ENCODE measurements at regions not wholly inside any gene's neighbourhood (a gene's known extent, or its start where the extent isn't known, plus 50 kb on each side); places are given as distances from the start of the nearest gene placed in this dataset.
"Not testable (repeated sequence)": the region's sequence is repeated elsewhere in the genome, so short reads cannot be mapped to it uniquely, and the experiment has no call there.

GRCh38 chr13:63737418-63737817 lies 2321.8 kb upstream of the PCDH20 start:
- DNase-seq (ENCODE audit: low read depth, low spot score), result no peak

DNA sequence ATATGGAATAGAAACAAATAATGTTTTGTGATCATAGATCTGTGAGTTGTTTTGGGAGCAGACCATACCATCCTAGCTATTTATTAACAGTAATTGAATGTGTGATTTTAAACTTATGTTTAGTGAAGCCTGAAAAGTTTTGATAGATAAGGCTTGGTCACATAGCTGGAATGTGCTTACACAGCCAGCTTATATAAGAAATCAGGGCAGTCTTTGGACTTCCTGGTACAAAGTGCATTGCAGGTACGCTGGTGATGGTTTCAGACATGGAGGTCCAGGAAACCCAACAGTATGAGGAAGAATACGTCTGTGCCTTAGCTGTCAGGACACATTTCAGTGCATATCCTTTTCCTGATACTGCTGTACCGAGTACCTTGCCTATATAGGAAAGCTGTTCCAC lies 2316.2 kb upstream of the PCDH20 start:
- no peak for DNase-seq (ENCODE audit: low read depth, low spot score)

DNA sequence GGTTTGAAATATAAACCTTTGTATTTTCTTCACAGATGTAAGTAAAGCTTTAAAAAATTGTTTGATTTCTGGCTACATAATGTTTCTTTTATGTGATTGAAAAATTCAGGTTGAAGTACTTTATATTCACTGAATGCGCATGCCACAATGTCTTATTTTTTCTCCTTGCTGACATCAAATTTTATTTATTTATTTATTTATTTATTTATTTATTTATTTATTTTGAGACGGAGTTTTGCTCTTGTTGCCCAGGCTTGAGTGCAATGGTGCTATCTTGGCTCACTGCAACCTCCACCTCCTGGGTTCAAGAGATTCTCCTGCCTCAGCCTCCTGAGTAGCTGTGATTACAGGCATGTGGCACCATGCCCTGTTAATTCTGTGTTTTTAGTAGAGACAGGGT lies 2296.5 kb upstream of the PCDH20 start:
- DNase-seq (ENCODE audit: low read depth, low spot score), result not testable (repeated sequence)

- no peak for DNase-seq (ENCODE audit: low read depth, low spot score)
These were observed 2291.1 kb upstream of the PCDH20 start for GRCh38 chr13:63706751-63707150.

DNA sequence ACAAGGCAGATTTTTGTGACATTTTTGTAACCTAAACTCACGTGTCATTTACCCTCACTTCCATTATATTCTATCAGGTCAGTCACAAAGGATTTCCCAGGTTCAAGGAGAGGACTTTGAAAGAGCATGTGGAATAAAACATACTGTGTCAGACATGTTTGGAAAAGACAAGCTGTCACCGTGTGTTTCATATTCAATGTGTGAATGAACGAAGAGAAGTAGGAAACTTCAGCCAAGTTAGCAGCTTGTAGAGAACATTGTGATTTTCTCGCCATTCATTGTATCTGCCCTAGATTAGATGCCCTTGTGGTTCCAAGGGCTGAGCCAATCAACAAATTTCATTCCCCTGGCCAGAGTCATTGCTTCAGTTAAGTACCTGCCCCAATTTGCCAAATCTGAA lies 2288.9 kb upstream of the PCDH20 start:
- DNase-seq (ENCODE audit: low read depth, low spot score), result no peak

- no peak for DNase-seq (ENCODE audit: low read depth, low spot score)
These were observed 2284.7 kb upstream of the PCDH20 start for GRCh38 chr13:63700350-63700749.

GRCh38 chr13:63699948-63700347 lies 2284.3 kb upstream of the PCDH20 start:
- no peak for DNase-seq (ENCODE audit: low read depth, low spot score)

DNA sequence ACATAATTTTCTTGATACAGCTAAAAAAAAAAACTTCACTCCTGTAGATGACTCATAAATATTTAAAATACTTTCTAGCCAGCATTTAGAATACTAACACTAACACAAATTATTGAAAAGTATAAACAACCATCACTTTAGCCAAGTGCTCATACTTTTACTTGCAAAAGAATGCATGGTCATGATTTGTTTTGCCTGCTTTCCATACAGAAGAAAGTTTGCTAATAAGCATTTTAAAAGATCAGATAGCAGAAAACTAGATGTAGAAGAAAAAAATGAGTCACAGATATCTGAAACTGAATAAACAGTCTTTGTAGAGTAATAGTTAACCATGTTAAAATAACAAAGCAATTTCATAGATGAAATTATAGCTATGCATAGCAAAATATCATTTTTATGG lies 2280.4 kb upstream of the PCDH20 start:
- no peak for DNase-seq (ENCODE audit: low read depth, low spot score)

- no peak for DNase-seq (ENCODE audit: low read depth, low spot score)
These were observed 2278.0 kb upstream of the PCDH20 start for GRCh38 chr13:63693696-63694095.

- no peak for DNase-seq (ENCODE audit: low read depth, low spot score)
These were observed 2275.8 kb upstream of the PCDH20 start for GRCh38 chr13:63691474-63691873.

GRCh38 chr13:63690672-63691071 lies 2275.0 kb upstream of the PCDH20 start:
- no peak for DNase-seq (ENCODE audit: low read depth, low spot score)

DNA sequence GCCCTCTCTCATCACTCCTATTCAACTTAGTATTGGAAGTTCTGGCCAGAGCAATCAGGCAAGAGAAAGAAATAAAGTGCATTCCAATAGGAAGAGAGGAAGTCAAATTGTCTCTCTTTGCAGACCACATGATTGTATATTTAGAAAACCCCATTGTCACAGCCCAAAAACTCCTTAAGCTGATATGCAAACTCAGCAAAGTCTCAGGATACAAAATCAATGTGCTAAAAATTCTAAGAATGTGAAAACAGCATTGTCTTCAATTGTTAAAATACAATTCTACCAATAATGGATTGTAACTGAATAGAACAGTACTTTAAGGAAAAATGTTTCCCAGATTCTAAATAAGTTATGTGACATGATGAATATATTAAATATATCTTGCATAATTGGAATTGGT lies 2269.2 kb upstream of the PCDH20 start:
- no peak for DNase-seq (ENCODE audit: low read depth, low spot score)

DNA sequence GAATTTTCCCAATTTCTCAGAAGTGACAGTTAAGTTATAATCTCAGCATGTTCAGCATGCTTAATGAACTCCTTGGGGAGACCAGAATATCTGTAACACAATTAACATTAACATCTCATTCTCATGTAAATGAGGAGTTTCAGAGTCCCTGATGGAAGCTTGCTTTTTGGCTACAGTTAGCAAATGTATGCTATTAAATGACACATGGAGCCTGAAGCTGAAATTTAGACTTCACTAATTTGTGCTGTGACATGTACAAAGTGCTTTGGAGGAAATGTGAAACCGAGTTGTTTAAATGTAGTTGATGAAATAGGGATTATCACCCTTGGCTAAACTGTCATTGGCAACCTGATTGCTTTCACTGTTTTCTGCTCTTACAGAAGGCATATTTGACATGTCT lies 2265.1 kb upstream of the PCDH20 start:
- no peak for DNase-seq (ENCODE audit: low read depth, low spot score)

- DNase-seq (ENCODE audit: low read depth, low spot score), result no peak
These were observed 2255.6 kb upstream of the PCDH20 start for GRCh38 chr13:63671296-63671695.

GRCh38 chr13:63651394-63651793 lies 2235.7 kb upstream of the PCDH20 start:
- no peak for DNase-seq (ENCODE audit: low read depth, low spot score)

DNA sequence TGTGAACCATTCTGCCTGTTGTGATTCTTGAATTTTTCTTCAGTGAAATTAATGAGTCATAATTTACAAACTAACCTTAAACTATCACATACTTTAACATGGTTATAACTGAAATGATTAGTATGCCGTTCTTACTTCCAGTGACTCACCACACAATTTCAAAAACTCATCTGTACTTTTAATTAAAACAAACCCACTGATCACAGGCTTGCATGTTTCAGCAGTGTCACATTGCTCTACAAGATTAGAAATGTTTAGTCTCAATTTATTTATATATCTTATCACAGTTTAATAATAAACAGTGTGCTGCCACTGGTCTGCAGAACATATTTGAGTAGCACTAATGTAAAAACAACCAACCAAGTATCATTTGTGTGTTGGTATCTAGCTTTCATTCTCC lies 2227.9 kb upstream of the PCDH20 start:
- DNase-seq (ENCODE audit: low read depth, low spot score), result no peak

DNA sequence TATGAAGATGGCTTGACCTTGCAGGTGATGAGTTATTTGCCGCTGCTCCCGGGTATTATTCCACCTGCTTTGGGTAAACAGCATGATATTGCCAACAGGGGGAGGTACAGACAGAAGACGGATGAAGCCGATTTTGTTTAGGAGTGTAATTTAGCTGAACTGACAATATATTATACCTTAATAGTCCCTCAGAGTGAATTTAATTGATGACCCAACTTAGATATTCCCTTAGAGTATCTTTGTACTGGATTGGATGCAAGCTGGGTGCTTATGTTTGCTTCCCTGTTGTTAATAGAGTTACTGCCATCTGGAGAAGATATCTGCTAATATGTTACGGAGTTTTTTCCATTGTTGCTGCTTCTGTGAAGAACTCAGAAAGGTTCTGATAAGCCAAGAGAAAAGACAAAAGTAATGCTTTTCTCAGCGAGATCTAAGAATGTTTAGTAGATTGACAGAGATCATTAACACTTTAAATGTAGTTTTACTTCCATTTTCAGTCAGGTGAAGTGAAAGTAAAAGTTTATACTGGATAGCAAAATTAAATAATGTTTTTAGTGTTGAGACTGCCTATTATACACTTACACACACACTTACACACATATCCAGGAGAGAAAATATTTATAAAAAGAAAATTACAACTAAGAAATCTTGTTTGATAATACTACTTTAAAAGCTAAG lies 2220.8 kb upstream of the PCDH20 start:
- no peak for DNase-seq (ENCODE audit: low read depth, low spot score)

DNA sequence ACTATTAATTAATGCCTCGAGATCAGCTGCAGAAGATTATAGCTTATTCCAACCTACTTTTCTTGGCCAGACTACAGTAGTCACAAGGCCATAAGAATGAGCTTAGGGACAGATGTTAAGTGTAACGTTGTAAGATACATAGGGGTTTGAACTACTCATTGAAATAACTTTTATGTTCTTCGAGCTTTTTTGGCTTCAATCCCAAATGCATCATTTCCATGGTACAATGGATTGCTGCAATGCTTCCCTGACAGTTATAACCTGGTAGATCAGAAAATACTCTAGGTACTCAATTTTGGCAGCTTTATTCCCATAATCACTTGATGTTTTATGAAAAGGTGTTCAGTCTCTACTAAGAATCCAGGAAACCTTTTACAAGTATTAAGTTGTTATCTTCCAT lies 2216.7 kb upstream of the PCDH20 start:
- no peak for DNase-seq (ENCODE audit: low read depth, low spot score)

GRCh38 chr13:63631006-63631405 lies 2215.4 kb upstream of the PCDH20 start:
- no peak for DNase-seq (ENCODE audit: low read depth, low spot score)

- no peak for DNase-seq (ENCODE audit: low read depth, low spot score)
These were observed 2213.9 kb upstream of the PCDH20 start for GRCh38 chr13:63629591-63629990.

DNA sequence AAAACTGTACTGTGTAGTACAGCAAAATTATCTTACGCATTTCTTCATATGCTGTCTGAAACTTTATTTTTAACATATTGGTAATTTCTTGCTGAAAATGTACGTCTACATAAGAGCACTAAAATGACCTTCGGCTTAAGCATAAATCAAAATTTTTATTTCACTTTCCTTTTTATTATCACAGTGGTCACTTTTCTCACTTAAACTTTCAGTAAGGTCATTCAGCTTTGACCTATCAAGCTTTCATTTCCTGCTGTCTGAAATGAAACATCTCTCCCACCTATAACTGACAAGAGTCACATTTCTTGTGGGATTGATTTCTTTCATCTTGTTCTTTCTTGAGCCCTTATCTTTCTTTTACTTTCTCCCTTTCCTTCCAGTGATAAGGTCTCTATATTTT lies 2212.7 kb upstream of the PCDH20 start:
- DNase-seq (ENCODE audit: low read depth, low spot score), result no peak

GRCh38 chr13:63625869-63626268 lies 2210.2 kb upstream of the PCDH20 start:
- DNase-seq (ENCODE audit: low read depth, low spot score), result no peak

GRCh38 chr13:63614874-63615612 lies 2199.4 kb upstream of the PCDH20 start:
- DNase-seq (ENCODE audit: low read depth, low spot score), result no peak
